NK-92 (cell line): ENCODE measurements at regions not wholly inside any gene's neighbourhood (a gene's known extent, or its start where the extent isn't known, plus 50 kb on each side); places are given as distances from the start of the nearest gene placed in this dataset.

Experiments
- DNase-seq: peaks from one replicate; lab custom pipeline; 2025; ENCODE audit not compliant: unreplicated experiment; lab: John Stamatoyannopoulos, UW

GRCh38 chr3:178159691-178160220 is 376.5 kb upstream of the KCNMB2 start:
- no peak for DNase-seq

- DNase-seq = no peak
These were observed 366.8 kb upstream of the KCNMB2 start for GRCh38 chr3:178169421-178169820.

- DNase-seq = no peak
These were observed 365.3 kb upstream of the KCNMB2 start for GRCh38 chr3:178170698-178171535.

GRCh38 chr3:178172121-178172520 is 364.1 kb upstream of the KCNMB2 start:
- no peak for DNase-seq

GRCh38 chr3:178174201-178174915 is 361.9 kb upstream of the KCNMB2 start:
- no peak for DNase-seq

- DNase-seq = no peak
These were observed 355.1 kb upstream of the KCNMB2 start for GRCh38 chr3:178181088-178181487.

GRCh38 chr3:178181784-178182183 is 354.5 kb upstream of the KCNMB2 start:
- DNase-seq = no peak

- DNase-seq = no peak
These were observed 353.9 kb upstream of the KCNMB2 start for GRCh38 chr3:178182337-178182779.

GRCh38 chr3:178184833-178185232 is 351.4 kb upstream of the KCNMB2 start:
- DNase-seq = no peak

- no peak for DNase-seq
These were observed 349.6 kb upstream of the KCNMB2 start for GRCh38 chr3:178186666-178187065.

GRCh38 chr3:178189854-178190253 is 346.4 kb upstream of the KCNMB2 start:
- no peak for DNase-seq

- no peak for DNase-seq
These were observed 342.4 kb upstream of the KCNMB2 start for GRCh38 chr3:178193846-178194245.

- DNase-seq = no peak
These were observed 341.7 kb upstream of the KCNMB2 start for GRCh38 chr3:178194539-178194938.

- no peak for DNase-seq
These were observed 340.4 kb upstream of the KCNMB2 start for GRCh38 chr3:178195824-178196223.

GRCh38 chr3:178198329-178198728 is 337.9 kb upstream of the KCNMB2 start:
- DNase-seq = no peak

GRCh38 chr3:178200316-178200715 is 335.9 kb upstream of the KCNMB2 start:
- DNase-seq = no peak

GRCh38 chr3:178201714-178202113 is 334.5 kb upstream of the KCNMB2 start:
- no peak for DNase-seq

- DNase-seq = no peak
These were observed 334.0 kb upstream of the KCNMB2 start for GRCh38 chr3:178202194-178202593.

GRCh38 chr3:178203165-178203564 is 333.1 kb upstream of the KCNMB2 start:
- no peak for DNase-seq

- no peak for DNase-seq
These were observed 332.6 kb upstream of the KCNMB2 start for GRCh38 chr3:178203650-178204049.

GRCh38 chr3:178205740-178206139 is 330.5 kb upstream of the KCNMB2 start:
- no peak for DNase-seq

GRCh38 chr3:178206521-178206920 is 329.7 kb upstream of the KCNMB2 start:
- DNase-seq = no peak
